Smooth muscle cell (in vitro differentiated cells): ENCODE measurements at regions not wholly inside any gene's neighbourhood (a gene's known extent, or its start where the extent isn't known, plus 50 kb on each side); places are given as distances from the start of the nearest gene placed in this dataset.

ENCODE experiments used
- DNase-seq: peaks from one replicate; lab custom pipeline; 2025; ENCODE audit not compliant: unreplicated experiment; lab: John Stamatoyannopoulos, UW
- H2AFZ ChIP-seq: fragments of 200-600 bp; sonication (generic); 2 replicates; pipeline ENCODE4 v1.6.0; 2016; ENCODE audit warnings: antibody characterized with exemption, low read depth, mild to moderate bottlenecking
- H3F3A ChIP-seq: fragments of 200-600 bp; sonication (generic); 2 replicates; pipeline ENCODE4 v1.6.0; 2017; ENCODE audit warnings: antibody characterized with exemption, low read depth
- H3K27ac ChIP-seq: fragments of 200-600 bp; sonication (generic); 2 replicates; pipeline ENCODE4 v1.5.1; 2016; ENCODE audit warnings: low read depth, mild to moderate bottlenecking
- H3K27me3 ChIP-seq: fragments of 200-600 bp; sonication (generic); 2 replicates; pipeline ENCODE4 v1.6.1; 2016; ENCODE audit warnings: low read depth, mild to moderate bottlenecking
- H3K36me3 ChIP-seq: fragments of 200-600 bp; sonication (generic); 2 replicates; pipeline ENCODE4 v1.5.1; 2016; ENCODE audit warnings: low read depth
- H3K4me1 ChIP-seq: fragments of 200-600 bp; sonication (generic); 2 replicates; pipeline ENCODE4 v1.5.1; 2016; ENCODE audit warnings: low read depth
- H3K4me2 ChIP-seq: fragments of 200-600 bp; sonication (generic); 2 replicates; pipeline ENCODE4 v1.6.0; 2016; ENCODE audit warnings: mild to moderate bottlenecking
- H3K4me3 ChIP-seq: fragments of 200-600 bp; sonication (generic); 2 replicates; pipeline ENCODE4 v1.5.1; 2016; ENCODE audit warnings: mild to moderate bottlenecking
- H3K79me2 ChIP-seq: fragments of 200-600 bp; sonication (generic); 2 replicates; pipeline ENCODE4 v1.6.0; 2016; ENCODE audit warnings: low read depth, mild to moderate bottlenecking
- H3K9ac ChIP-seq: fragments of 200-600 bp; sonication (generic); 2 replicates; pipeline ENCODE4 v1.6.0; 2016; ENCODE audit warnings: low read depth
- H3K9me3 ChIP-seq: fragments of 200-600 bp; sonication (generic); replicated peaks from 2 replicates; pipeline ENCODE4 v1.5.1; 2016; ENCODE audit warnings: low read depth
- H4K20me1 ChIP-seq: fragments of 200-600 bp; sonication (generic); 2 replicates; pipeline ENCODE4 v1.6.0; 2016; ENCODE audit warnings: low read depth
- CTCF ChIP-seq: fragments of 200-600 bp; sonication (generic); IDR thresholded peaks from 2 replicates; pipeline ENCODE4 v1.5.1; 2017; ENCODE audit warnings: borderline replicate concordance, mild to moderate bottlenecking, antibody characterized with exemption; ENCODE audit not compliant: insufficient read depth, poor library complexity, severe bottlenecking
- WGBS: methylation state at CpG from one replicate; pipeline ENCODE4 v1.1.7; 2016; ENCODE audit warnings: low lambda C conversion rate; 5-methylcytosine and 5-hydroxymethylcytosine counted together

- WGBS = 68% methylated on average over 29 of the region's 29 CpGs
- Histone ChIP-seq H3K36me3 (no peaks in the 10 kb centered on the region), H3K4me2 (no peak overlapping the region), H2AFZ (no peak overlapping the region), H3K9ac (no peak overlapping the region), H3K27ac (no peak overlapping the region), H3K9me3 (no peaks in the 10 kb centered on the region), H4K20me1 (no peaks in the 10 kb centered on the region), H3F3A (no peaks in the 10 kb centered on the region), H3K4me3 (no peak overlapping the region), H3K4me1 (no peaks in the 10 kb centered on the region), H3K79me2 (no peaks in the 10 kb centered on the region), H3K27me3 (no peaks in the 10 kb centered on the region)
- DNase-seq = no peak
- TF ChIP-seq CTCF = no peak
These were observed 322.5 kb upstream of the ZNF507 start for GRCh38 chr19:32022731-32023563.

DNA sequence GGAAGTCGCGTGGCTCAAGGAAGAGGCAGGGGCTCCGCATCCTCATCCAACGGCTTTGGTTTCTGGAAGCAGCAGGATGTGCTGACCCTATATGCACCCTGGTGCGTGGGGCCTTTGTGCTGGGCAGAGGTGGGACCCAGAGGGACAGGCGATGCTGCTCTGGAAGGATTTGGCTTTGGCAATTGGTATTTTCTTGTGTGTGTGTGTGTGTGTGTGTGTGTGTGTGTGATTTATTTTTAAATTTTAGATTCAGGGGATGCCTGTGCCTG is 321.9 kb upstream of the ZNF507 start:
- H3K36me3 ChIP-seq = no peaks in the 10 kb centered on the region
- no peak overlapping the region for H3K4me2 ChIP-seq
- 71% methylated on average over 6 of the region's 6 CpGs for WGBS
- no peak overlapping the region for H3K4me3 ChIP-seq
- no peak for TF ChIP-seq CTCF
- no peaks in the 10 kb centered on the region for H3K27me3 ChIP-seq
- no peak for DNase-seq
- H4K20me1 ChIP-seq = no peaks in the 10 kb centered on the region
- H3K79me2 ChIP-seq = no peaks in the 10 kb centered on the region
- H2AFZ ChIP-seq = no peak overlapping the region
- H3F3A ChIP-seq = no peaks in the 10 kb centered on the region
- no peak overlapping the region for H3K27ac ChIP-seq
- no peaks in the 10 kb centered on the region for H3K4me1 ChIP-seq
- H3K9ac ChIP-seq = no peak overlapping the region
- H3K9me3 ChIP-seq = no peaks in the 10 kb centered on the region

- TF ChIP-seq CTCF = no peak
- Histone ChIP-seq H3K9ac (no peak overlapping the region), H3F3A (no peaks in the 10 kb centered on the region), H3K9me3 (no peaks in the 10 kb centered on the region), H4K20me1 (no peaks in the 10 kb centered on the region), H3K79me2 (no peaks in the 10 kb centered on the region), H3K4me2 (no peak overlapping the region), H3K27ac (no peak overlapping the region), H2AFZ (no peak overlapping the region), H3K27me3 (no peaks in the 10 kb centered on the region), H3K4me1 (no peaks in the 10 kb centered on the region), H3K4me3 (no peak overlapping the region), H3K36me3 (no peaks in the 10 kb centered on the region)
- no peak for DNase-seq
- WGBS = 88% methylated on average over 6 of the region's 6 CpGs
These were observed 316.2 kb upstream of the ZNF507 start for GRCh38 chr19:32029235-32029634.

- TF ChIP-seq CTCF = no peak
- Histone ChIP-seq H2AFZ (no peak overlapping the region), H3K4me3 (no peak overlapping the region), H3K79me2 (no peaks in the 10 kb centered on the region), H3K9ac (no peak overlapping the region), H4K20me1 (no peaks in the 10 kb centered on the region), H3K27ac (no peak overlapping the region), H3K4me1 (no peaks in the 10 kb centered on the region), H3K4me2 (no peak overlapping the region), H3K9me3 (no peaks in the 10 kb centered on the region), H3K27me3 (peaks cover 6% of the 10 kb centered on the region), H3F3A (no peaks in the 10 kb centered on the region), H3K36me3 (no peaks in the 10 kb centered on the region)
- DNase-seq = no peak
- 64% methylated on average over 4 of the region's 4 CpGs for WGBS
These were observed 312.8 kb upstream of the ZNF507 start for GRCh38 chr19:32032561-32032960.
